HEK293 (cell line): ENCODE measurements at regions not wholly inside any gene's neighbourhood (a gene's known extent, or its start where the extent isn't known, plus 50 kb on each side); places are given as distances from the start of the nearest gene placed in this dataset.

Source experiments
- ZBTB7A ChIP-seq: fragments of 450-650 bp; formaldehyde crosslinking; IDR thresholded peaks from 2 replicates; pipeline ENCODE4 v1.5.1; 2016; ENCODE audit warnings: low read depth, missing biosample characterization, missing genetic modification characterization
- TF ChIP-seq, protein P1 (sequence below): fragments of 450-650 bp; formaldehyde crosslinking; IDR thresholded peaks from 2 replicates; pipeline ENCODE4 v1.5.1; 2016; ENCODE audit warnings: missing biosample characterization, missing genetic modification characterization
- TF ChIP-seq, protein P2 (sequence below): fragments of 450-650 bp; formaldehyde crosslinking; IDR thresholded peaks from 2 replicates; pipeline ENCODE4 v1.5.1; 2017; ENCODE audit warnings: missing biosample characterization, mild to moderate bottlenecking, missing genetic modification characterization, moderate library complexity

DNA sequence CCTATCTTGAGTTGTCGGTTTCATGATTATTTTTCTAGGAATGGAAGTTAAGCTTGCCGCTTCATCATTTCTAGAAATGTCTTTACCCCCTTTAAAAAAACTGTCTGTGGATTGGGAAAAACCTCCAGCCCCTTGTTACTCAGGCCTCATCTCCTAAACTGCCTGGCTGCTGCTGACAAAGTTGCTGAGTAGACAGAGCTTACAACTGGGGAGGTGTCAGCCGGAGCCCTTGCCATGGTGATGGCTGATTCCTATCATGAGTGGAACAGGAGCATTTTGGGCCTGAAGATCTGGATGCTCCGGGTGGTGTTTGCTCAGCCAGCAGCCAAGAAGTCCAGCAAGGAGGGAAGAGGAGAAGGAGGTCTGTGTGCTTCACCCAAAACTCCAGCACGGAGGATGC, 243.3 kb downstream of the ENGASE start:
- no peak for TF ChIP-seq ZBTB7A (tag by site-specific recombination)
- TF ChIP-seq, protein P1, sequence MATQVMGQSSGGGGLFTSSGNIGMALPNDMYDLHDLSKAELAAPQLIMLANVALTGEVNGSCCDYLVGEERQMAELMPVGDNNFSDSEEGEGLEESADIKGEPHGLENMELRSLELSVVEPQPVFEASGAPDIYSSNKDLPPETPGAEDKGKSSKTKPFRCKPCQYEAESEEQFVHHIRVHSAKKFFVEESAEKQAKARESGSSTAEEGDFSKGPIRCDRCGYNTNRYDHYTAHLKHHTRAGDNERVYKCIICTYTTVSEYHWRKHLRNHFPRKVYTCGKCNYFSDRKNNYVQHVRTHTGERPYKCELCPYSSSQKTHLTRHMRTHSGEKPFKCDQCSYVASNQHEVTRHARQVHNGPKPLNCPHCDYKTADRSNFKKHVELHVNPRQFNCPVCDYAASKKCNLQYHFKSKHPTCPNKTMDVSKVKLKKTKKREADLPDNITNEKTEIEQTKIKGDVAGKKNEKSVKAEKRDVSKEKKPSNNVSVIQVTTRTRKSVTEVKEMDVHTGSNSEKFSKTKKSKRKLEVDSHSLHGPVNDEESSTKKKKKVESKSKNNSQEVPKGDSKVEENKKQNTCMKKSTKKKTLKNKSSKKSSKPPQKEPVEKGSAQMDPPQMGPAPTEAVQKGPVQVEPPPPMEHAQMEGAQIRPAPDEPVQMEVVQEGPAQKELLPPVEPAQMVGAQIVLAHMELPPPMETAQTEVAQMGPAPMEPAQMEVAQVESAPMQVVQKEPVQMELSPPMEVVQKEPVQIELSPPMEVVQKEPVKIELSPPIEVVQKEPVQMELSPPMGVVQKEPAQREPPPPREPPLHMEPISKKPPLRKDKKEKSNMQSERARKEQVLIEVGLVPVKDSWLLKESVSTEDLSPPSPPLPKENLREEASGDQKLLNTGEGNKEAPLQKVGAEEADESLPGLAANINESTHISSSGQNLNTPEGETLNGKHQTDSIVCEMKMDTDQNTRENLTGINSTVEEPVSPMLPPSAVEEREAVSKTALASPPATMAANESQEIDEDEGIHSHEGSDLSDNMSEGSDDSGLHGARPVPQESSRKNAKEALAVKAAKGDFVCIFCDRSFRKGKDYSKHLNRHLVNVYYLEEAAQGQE (tag by site-specific recombination) = no peak
- TF ChIP-seq, protein P2, sequence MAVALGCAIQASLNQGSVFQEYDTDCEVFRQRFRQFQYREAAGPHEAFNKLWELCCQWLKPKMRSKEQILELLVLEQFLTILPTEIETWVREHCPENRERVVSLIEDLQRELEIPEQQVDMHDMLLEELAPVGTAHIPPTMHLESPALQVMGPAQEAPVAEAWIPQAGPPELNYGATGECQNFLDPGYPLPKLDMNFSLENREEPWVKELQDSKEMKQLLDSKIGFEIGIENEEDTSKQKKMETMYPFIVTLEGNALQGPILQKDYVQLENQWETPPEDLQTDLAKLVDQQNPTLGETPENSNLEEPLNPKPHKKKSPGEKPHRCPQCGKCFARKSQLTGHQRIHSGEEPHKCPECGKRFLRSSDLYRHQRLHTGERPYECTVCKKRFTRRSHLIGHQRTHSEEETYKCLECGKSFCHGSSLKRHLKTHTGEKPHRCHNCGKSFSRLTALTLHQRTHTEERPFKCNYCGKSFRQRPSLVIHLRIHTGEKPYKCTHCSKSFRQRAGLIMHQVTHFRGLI (tag by site-specific recombination) = no peak
